ENCODE measurements at regions not wholly inside any gene's neighbourhood (a gene's known extent, or its start where the extent isn't known, plus 50 kb on each side); places are given as distances from the start of the nearest gene placed in this dataset.

DNA sequence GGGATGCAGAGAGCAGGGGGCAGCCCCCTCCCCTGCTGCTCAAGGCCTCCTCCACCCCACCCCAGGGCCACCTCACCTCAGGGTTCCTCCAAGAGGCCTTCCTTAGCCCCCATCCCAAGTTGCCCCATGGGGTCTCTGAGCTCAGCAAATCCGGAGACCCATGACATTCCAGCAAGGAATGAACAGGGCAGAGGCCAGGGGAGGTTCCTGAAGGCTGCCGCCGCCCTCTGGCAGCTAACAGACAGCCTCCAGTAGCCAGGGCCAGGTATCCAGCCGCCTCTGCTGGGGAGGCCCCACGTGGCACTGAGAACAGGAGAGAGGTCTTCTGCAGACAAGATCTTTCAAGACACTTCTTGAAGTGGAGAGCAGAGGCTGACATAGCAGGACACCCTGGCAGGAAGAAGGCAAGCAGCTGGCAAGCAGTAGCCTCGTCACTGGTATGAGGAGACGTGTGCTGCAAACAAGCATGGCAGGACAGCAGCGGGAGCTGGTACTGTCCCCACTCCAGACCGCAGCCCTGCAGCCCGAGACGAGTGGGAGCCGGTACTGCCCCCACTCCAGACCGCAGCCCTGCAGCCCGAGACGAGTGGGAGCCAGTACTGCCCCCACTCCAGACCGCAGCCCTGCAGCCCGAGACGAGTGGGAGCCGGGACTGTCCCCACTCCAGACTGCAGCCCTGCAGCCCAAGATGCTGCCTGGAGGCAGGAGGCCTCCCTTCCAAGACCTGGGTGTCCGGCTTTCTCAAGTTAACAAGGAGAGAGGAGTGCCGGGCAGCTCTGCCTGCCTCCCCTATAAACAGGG is 190.6 kb downstream of the IGLL1 start:
- no peak overlapping the region for H3K4me2 ChIP-seq (ENCODE audit: insufficient read depth, insufficient read length, low read length)
- no peaks in the 10 kb centered on the region for H3K27me3 ChIP-seq (ENCODE audit: insufficient read depth, low read length)
- no peak overlapping the region for H4K5ac ChIP-seq (ENCODE audit: insufficient read length, low read depth, low read length)
- no peak overlapping the region for H3K23ac ChIP-seq (ENCODE audit: insufficient read length, low read depth, low read length)
- no peak overlapping the region for H2AK5ac ChIP-seq (ENCODE audit: insufficient read length, low read length)
- H3K23me2 ChIP-seq (ENCODE audit: insufficient read length, low read depth, low read length, poor library complexity, severe bottlenecking), result no peaks in the 10 kb centered on the region
- H3K9me3 ChIP-seq (ENCODE audit: control insufficient read depth, low read depth, low read length), result no peaks in the 10 kb centered on the region
- H2BK5ac ChIP-seq (ENCODE audit: insufficient read length, low read length), result no peak overlapping the region
- H3K36me3 Mint-ChIP-seq (ENCODE audit: insufficient read depth in 1 of 3, low read depth in 3 of 3), result no peaks in the 10 kb centered on the region
- no peak overlapping the region for H3K4me3 Mint-ChIP-seq
- H3K27ac ChIP-seq (ENCODE audit: insufficient read length, low read depth, low read length), result no peak overlapping the region
- no peak overlapping the region for H4K91ac ChIP-seq (ENCODE audit: insufficient read length, low read depth, low read length)
- H3K56ac ChIP-seq (ENCODE audit: insufficient read length, low read depth, low read length), result no peak overlapping the region
- H3K79me1 ChIP-seq (ENCODE audit: insufficient read depth, low read depth, low read length, poor library complexity, severe bottlenecking), result no peaks in the 10 kb centered on the region
- no peak overlapping the region for H3K9ac ChIP-seq (ENCODE audit: extremely low read depth, insufficient read length, low read length)
- no peak overlapping the region for H2BK20ac ChIP-seq (ENCODE audit: low read depth, low read length, poor library complexity, severe bottlenecking)
- H3K9me3 Mint-ChIP-seq, result no peaks in the 10 kb centered on the region
- H4K20me1 ChIP-seq (ENCODE audit: control insufficient read depth, insufficient read depth, insufficient read length), result no peaks in the 10 kb centered on the region
- H2BK120ac ChIP-seq (ENCODE audit: low read depth, low read length, poor library complexity, severe bottlenecking), result no peak overlapping the region
- H3K18ac ChIP-seq (ENCODE audit: insufficient read length, low read depth, low read length), result no peak overlapping the region
- H2BK15ac ChIP-seq (ENCODE audit: low read depth, low read length), result no peak overlapping the region
- no peak overlapping the region for H3K27ac Mint-ChIP-seq
- no peak overlapping the region for H2BK12ac ChIP-seq (ENCODE audit: insufficient read length, low read depth, low read length)
- no peak overlapping the region for H3K14ac ChIP-seq (ENCODE audit: insufficient read depth, low read length)
- no peak overlapping the region for H3T11ph ChIP-seq (ENCODE audit: low read length)
- no peak for DNase-seq
- H3K4ac ChIP-seq (ENCODE audit: low read depth, low read length), result no peak overlapping the region
- H3K27me3 Mint-ChIP-seq (ENCODE audit: low read depth), result peaks cover 38% of the 10 kb centered on the region
- H4K8ac ChIP-seq (replicated peaks; ENCODE audit: insufficient read length, low read depth, low read length), result no peak overlapping the region
- no CpG with 5 or more reads among the region's 21 CpGs for WGBS (ENCODE audit: extremely low coverage, insufficient read length, low lambda C conversion rate)
- no peak overlapping the region for H2AFZ ChIP-seq (ENCODE audit: low read length)
- no peaks in the 10 kb centered on the region for H3K79me2 ChIP-seq (ENCODE audit: insufficient read depth, low read length)
- peaks cover 0 to 6% of the 10 kb centered on the region in 2 experiments; a peak in 3 of 4 replicates for H3K4me1 Mint-ChIP-seq
- no peaks in the 10 kb centered on the region for H3K4me1 ChIP-seq (ENCODE audit: insufficient read depth, low read length)
- TF ChIP-seq, protein P1, sequence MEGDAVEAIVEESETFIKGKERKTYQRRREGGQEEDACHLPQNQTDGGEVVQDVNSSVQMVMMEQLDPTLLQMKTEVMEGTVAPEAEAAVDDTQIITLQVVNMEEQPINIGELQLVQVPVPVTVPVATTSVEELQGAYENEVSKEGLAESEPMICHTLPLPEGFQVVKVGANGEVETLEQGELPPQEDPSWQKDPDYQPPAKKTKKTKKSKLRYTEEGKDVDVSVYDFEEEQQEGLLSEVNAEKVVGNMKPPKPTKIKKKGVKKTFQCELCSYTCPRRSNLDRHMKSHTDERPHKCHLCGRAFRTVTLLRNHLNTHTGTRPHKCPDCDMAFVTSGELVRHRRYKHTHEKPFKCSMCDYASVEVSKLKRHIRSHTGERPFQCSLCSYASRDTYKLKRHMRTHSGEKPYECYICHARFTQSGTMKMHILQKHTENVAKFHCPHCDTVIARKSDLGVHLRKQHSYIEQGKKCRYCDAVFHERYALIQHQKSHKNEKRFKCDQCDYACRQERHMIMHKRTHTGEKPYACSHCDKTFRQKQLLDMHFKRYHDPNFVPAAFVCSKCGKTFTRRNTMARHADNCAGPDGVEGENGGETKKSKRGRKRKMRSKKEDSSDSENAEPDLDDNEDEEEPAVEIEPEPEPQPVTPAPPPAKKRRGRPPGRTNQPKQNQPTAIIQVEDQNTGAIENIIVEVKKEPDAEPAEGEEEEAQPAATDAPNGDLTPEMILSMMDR (conservative IDR thresholded peaks at IDR 0.05), result no peak

Data from H9 (cell line).